ENCODE measurements at regions not wholly inside any gene's neighbourhood (a gene's known extent, or its start where the extent isn't known, plus 50 kb on each side); places are given as distances from the start of the nearest gene placed in this dataset.

DNA sequence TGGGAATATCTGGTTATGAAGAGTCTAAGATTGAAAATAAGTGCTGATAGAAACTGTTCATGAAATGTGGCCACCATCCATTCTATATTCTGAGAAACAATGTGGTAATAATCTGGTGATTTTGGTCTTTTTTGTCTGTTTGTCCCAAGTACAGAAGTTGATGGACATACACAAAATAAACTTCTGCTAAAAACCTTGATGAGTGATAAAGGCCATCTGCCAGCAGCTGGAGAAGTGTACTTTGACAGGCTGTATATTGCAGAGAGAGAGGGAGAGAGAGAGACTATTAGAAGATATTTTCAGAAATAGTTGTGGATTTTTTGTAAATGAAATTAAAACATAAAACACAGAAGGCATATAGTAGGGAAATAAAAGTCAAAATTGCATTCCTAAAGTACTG is 96.9 kb upstream of the NABP1 start:
- TF ChIP-seq, protein P1, sequence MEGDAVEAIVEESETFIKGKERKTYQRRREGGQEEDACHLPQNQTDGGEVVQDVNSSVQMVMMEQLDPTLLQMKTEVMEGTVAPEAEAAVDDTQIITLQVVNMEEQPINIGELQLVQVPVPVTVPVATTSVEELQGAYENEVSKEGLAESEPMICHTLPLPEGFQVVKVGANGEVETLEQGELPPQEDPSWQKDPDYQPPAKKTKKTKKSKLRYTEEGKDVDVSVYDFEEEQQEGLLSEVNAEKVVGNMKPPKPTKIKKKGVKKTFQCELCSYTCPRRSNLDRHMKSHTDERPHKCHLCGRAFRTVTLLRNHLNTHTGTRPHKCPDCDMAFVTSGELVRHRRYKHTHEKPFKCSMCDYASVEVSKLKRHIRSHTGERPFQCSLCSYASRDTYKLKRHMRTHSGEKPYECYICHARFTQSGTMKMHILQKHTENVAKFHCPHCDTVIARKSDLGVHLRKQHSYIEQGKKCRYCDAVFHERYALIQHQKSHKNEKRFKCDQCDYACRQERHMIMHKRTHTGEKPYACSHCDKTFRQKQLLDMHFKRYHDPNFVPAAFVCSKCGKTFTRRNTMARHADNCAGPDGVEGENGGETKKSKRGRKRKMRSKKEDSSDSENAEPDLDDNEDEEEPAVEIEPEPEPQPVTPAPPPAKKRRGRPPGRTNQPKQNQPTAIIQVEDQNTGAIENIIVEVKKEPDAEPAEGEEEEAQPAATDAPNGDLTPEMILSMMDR (IDR thresholded peaks at IDR 0.05), result no peak
- no peak for TF ChIP-seq POLR2A (IDR thresholded peaks at IDR 0.05)
- Histone ChIP-seq H3K27me3 (no peaks in the 10 kb centered on the region), H3K36me3 (no peaks in the 10 kb centered on the region), H3K4me1 (no peaks in the 10 kb centered on the region), H3K9me3 (no peaks in the 10 kb centered on the region), H3K27ac (no peak overlapping the region), H3K4me3 (no peak overlapping the region)
- intact Hi-C loops (cut with DNase I; ENCODE audit: low total_unique reads), result no loop called here
- no peak for DNase-seq

DNA sequence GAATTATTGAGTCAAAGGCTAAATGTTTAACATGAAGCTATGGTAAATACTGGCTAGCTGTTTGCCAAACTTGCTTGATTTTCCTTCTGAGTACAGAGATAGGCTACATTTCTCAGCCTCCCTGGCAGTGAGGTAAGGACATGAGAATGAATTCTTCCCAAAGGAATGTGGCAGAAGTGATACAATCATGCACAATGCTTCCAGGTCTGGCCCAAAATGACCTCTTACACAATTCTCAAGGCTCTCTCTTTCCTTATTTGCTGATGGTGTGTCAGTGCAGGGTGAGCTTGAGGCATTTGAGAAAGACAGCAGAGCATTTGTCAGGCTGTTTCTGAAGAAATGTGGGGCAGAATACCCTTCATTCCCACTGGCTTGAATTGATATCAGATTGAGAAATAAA is 95.6 kb upstream of the NABP1 start:
- no peaks in the 10 kb centered on the region for H3K36me3 ChIP-seq
- DNase-seq, result no peak
- H3K27ac ChIP-seq, result no peak overlapping the region
- no peaks in the 10 kb centered on the region for H3K9me3 ChIP-seq
- no peaks in the 10 kb centered on the region for H3K27me3 ChIP-seq
- H3K4me1 ChIP-seq, result no peaks in the 10 kb centered on the region
- TF ChIP-seq, protein P1 (IDR thresholded peaks at IDR 0.05), result no peak
- no peak for TF ChIP-seq POLR2A (IDR thresholded peaks at IDR 0.05)
- no peak overlapping the region for H3K4me3 ChIP-seq
- intact Hi-C loops (cut with DNase I; ENCODE audit: low total_unique reads), result no loop called here

DNA sequence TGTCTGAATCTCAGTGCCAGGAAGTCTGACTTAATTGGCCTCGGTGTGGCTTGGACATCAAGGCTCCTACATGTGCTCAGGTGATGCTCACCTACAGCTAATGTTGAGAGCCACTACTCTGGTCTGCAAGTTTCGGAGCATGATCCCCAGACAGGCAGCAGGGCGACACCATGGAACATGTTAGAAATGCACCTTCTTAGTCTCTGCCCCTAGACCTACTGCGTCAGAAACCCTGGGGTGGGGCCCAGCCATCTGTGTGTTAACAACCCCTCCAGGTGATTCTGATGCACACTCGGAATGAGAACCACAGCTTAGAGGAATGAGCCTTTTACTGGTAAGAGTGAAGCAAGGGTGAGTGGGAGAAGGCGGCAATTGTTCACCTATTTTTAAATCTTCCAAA is 86.9 kb upstream of the NABP1 start:
- intact Hi-C loops (cut with DNase I; ENCODE audit: low total_unique reads), result no loop called here
- no peak for DNase-seq
- Histone ChIP-seq H3K9me3 (no peaks in the 10 kb centered on the region), H3K27ac (no peak overlapping the region), H3K36me3 (no peaks in the 10 kb centered on the region), H3K27me3 (no peaks in the 10 kb centered on the region), H3K4me1 (no peaks in the 10 kb centered on the region), H3K4me3 (no peak overlapping the region)
- no peak for TF ChIP-seq POLR2A (IDR thresholded peaks at IDR 0.05)
- TF ChIP-seq, protein P1 (IDR thresholded peaks at IDR 0.05), result no peak

DNA sequence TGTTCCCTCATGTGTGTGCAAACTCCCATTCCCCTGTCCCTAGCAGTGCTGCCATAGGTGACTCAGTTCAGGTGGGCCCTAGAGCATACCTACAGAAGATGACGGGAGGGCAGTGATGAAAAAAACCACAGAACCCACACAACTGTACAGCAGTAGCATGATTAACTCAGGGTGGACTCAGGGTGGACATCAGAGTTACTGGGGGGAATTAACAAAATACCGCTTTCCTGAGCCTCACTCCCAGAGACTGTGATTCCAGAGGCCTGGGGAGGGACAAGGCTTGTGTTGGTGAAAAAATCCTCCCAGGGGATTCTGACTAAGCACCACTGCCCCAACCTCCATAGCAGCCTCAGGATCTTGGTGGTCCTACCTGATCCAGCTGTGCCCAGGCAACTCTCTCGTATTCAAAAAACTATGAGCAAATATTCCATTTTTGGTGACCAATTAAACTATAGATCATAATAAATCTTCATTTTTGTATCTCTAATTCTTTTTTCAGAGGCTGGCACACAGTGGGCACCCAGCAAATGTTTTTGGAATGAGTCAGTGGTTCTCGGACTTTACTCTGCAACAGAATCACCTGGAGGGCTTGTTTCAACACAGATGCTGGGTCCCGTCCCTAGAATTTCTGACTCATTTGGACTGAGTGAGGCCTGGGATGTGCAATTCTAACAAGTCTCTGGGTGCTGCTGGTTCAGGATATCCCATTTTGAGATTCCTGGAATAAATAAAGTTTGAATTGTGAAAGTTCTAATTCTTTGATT is 84.1 kb upstream of the NABP1 start:
- H3K4me1 ChIP-seq, result no peaks in the 10 kb centered on the region
- no peak overlapping the region for H3K4me3 ChIP-seq
- H3K36me3 ChIP-seq, result no peaks in the 10 kb centered on the region
- H3K27me3 ChIP-seq, result no peaks in the 10 kb centered on the region
- no peak overlapping the region for H3K27ac ChIP-seq
- TF ChIP-seq POLR2A (IDR thresholded peaks at IDR 0.05), result no peak
- TF ChIP-seq, protein P1 (IDR thresholded peaks at IDR 0.05), result no peak
- intact Hi-C loops (cut with DNase I; ENCODE audit: low total_unique reads), result no loop called here
- no peak for DNase-seq
- H3K9me3 ChIP-seq, result no peaks in the 10 kb centered on the region

DNA sequence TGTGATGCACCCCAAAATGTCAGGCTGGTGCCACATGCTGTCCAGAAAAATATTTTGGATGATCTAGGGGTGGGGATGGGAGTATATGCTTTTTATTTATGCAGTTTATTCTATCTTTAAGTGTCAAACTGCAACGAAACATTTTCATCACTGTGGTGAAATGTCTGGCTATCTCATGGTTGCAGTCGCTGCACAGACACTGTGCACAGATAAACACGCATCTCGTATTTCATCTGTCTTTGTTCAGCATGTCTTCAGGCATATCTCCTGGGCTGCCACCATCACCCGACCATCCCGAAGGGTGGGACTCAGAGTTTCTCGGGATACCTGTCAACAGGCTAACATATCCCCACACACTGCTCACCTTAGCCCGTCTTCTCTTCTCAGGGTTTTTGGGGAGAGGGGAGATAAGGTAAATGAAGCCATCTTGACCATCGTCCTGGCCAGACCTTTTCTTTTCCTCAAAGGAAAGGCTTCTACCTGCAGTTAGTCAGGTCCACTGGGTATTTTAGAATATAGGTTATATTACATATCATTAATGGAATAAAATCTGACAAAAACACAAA is 80.7 kb upstream of the NABP1 start:
- intact Hi-C loops (cut with DNase I; ENCODE audit: low total_unique reads), result no loop called here
- TF ChIP-seq POLR2A (IDR thresholded peaks at IDR 0.05), result no peak
- TF ChIP-seq, protein P1 (IDR thresholded peaks at IDR 0.05), result no peak
- no peaks in the 10 kb centered on the region for H3K36me3 ChIP-seq
- no peaks in the 10 kb centered on the region for H3K9me3 ChIP-seq
- H3K4me3 ChIP-seq, result no peak overlapping the region
- DNase-seq, result no peak
- H3K27me3 ChIP-seq, result no peaks in the 10 kb centered on the region
- no peaks in the 10 kb centered on the region for H3K4me1 ChIP-seq
- no peak overlapping the region for H3K27ac ChIP-seq
